ENCODE measurements at regions not wholly inside any gene's neighbourhood (a gene's known extent, or its start where the extent isn't known, plus 50 kb on each side); places are given as distances from the start of the nearest gene placed in this dataset.

DNA sequence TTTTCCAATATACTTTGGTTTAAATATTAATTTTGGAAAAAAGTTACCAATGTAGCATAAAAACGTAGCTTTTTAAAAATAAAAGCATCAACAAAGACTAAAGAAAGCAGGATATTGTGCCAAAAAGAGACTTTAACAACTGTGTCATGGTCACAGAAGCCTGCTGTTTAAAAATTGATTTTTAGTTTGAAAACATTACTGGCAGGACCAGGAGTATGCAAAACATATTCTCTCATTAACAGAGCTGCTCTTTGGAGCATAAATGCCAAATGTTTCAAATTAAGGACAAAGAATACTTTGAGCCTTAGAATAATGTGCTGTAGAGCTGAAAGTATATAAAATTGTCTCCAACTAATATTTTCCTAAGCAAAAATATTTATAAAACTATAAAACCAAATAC, 279.0 kb downstream of the ARAP2 start:
- TF ChIP-seq POLR2A (IDR thresholded peaks at IDR 0.05), result no peak
- TF ChIP-seq, protein P1, sequence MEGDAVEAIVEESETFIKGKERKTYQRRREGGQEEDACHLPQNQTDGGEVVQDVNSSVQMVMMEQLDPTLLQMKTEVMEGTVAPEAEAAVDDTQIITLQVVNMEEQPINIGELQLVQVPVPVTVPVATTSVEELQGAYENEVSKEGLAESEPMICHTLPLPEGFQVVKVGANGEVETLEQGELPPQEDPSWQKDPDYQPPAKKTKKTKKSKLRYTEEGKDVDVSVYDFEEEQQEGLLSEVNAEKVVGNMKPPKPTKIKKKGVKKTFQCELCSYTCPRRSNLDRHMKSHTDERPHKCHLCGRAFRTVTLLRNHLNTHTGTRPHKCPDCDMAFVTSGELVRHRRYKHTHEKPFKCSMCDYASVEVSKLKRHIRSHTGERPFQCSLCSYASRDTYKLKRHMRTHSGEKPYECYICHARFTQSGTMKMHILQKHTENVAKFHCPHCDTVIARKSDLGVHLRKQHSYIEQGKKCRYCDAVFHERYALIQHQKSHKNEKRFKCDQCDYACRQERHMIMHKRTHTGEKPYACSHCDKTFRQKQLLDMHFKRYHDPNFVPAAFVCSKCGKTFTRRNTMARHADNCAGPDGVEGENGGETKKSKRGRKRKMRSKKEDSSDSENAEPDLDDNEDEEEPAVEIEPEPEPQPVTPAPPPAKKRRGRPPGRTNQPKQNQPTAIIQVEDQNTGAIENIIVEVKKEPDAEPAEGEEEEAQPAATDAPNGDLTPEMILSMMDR (IDR thresholded peaks at IDR 0.05), result no peak

All from right lobe of liver (tissue), 4 donors.